Activated CD8-positive, alpha-beta memory T cell treated with anti-CD3 and anti-CD28 coated beads for 48 hours (primary cell): ENCODE measurements at regions not wholly inside any gene's neighbourhood (a gene's known extent, or its start where the extent isn't known, plus 50 kb on each side); places are given as distances from the start of the nearest gene placed in this dataset.
"Not testable (repeated sequence)": the region's sequence is repeated elsewhere in the genome, so short reads cannot be mapped to it uniquely, and the experiment has no call there.

Source experiments
- DNase-seq, 3 experiments: peaks; one replicate each; pipeline ENCODE4 v3.0.0-alpha.2; 2020; ENCODE audit warnings: low read depth in 2 of 3, low spot score in 2 of 3

DNA sequence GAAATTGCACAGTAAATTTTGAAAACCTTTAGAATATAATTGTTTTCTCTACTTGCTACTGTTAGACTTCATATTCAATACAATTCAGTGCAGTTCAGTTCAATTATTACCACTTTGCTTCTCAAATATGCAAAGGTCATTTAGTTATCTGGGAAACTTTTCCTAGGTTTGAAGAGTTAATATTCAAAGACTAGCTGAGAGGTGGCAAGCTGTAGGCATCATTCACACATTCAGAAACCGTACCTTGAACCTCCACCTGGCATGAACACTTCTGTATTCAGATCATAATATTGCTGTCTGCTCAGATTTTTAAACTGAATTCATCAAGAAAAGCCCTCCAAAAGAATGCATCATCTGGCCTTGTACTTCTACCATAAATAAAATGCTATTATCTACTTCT, 162.1 kb upstream of the PCSK5 start:
- no peak for DNase-seq

GRCh38 chr9:75734802-75735201, 155.7 kb upstream of the PCSK5 start:
- no peak for DNase-seq

- no peak for DNase-seq
Measured at GRCh38 chr9:75739884-75740611, 150.4 kb upstream of the PCSK5 start.

- DNase-seq: no peak
Measured at GRCh38 chr9:75743855-75744254, 146.6 kb upstream of the PCSK5 start.

DNA sequence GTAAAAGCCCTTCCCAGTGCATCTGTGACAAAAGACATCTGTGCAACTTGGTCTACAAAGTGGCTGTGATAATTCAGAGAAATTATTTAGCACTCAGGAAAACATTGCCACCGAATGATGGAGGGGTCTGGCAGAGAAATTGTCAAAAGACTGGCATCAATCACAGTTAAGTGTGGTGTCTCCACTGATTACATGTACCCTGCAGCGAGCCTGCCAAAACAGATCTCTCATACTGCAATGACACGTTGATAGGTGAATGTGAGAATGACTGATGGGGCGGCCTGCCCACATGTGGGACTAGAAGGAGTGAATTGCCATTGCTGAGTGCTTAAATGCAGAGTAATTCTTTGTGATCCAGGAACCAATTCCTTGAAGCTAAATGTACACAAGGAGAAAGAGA, 136.4 kb upstream of the PCSK5 start:
- DNase-seq: no peak

GRCh38 chr9:75775166-75775565, 115.3 kb upstream of the PCSK5 start:
- DNase-seq: no peak

GRCh38 chr9:75775966-75776691, 114.3 kb upstream of the PCSK5 start:
- no peak for DNase-seq

- no peak for DNase-seq
Measured at GRCh38 chr9:75780185-75780584, 110.3 kb upstream of the PCSK5 start.

GRCh38 chr9:75788006-75788634, 102.4 kb upstream of the PCSK5 start:
- no peak for DNase-seq

DNA sequence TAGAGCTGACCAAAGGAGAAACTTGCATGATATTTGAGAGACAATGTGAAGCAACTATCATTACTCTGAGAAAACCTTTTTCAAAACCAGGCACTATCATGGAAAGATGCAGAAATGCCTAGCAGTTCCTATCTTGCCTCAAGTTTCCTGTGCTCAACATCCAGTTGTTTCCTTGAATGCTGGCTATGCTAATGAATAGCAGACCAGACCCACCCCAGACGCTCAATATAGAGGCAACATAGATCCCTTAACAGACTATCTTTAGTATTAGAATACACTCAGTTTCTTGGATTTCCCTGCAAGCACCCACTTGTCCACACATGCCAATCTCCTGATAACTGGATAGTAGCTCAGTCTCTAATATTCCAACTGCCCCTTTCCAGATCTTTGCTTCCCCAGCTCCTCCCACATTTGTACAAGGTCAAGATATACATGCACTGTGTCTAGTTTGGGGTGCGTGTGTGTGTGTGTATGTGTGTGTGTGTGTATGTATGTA, 93.3 kb upstream of the PCSK5 start:
- DNase-seq: no peak

GRCh38 chr9:75798505-75798904, 92.0 kb upstream of the PCSK5 start:
- no peak for DNase-seq

GRCh38 chr9:75803130-75803529, 87.3 kb upstream of the PCSK5 start:
- no peak for DNase-seq

DNA sequence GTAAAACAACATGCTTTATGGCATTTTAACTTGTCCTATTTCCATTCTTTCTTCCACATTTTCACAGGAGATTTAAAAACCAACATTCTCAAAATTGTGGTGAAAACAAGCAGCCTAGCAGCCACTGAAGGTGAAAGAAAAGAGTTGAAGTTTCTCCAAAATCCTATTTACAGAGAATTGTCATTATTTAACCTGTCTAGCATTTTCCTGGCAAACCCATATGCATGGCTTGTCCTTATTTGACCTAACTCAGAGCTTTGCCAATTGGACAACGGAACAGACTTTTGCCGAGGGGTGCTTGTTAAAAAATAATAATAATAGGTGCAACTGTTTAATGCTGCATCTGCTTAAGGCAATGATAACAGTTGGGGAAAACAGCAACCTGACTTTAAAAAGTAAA, 80.4 kb upstream of the PCSK5 start:
- DNase-seq: no peak

DNA sequence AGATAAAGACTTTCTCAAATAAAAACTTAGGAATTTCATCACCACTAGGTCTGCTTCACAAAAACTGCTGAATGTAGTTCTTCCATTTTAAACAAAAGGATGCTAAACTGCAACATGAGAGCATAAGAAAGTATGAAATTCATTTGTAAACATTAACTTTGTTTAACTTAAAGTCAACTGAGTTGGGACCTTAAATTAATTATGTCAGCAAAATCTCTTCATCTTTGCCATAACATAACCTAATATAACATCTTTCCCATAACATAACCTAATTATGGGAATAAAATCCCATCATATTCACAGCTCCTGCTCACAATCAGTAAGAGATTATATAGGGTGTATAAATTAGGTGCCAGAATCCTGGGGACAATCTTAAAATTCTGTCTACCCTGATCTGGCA, 78.8 kb upstream of the PCSK5 start:
- DNase-seq: no peak

DNA sequence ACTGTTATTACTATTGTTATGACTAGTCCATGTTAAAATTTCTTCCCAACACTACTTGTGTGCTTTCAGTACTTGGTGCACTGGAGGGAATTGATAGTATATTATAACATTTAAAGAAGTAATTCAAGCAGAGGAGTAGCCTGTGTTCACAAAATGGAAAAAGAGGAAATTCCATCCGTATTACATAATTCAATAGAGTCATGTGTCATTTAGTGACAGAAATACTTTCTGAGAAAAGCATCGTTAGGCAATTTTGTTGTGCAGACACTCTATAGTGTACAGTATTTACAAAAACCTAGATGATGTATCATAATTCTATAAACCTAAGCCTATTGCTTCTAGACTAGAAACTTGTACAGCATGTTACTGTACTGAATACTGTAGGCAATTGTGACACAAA, 78.3 kb upstream of the PCSK5 start:
- DNase-seq: no peak

- DNase-seq: no peak
Measured at GRCh38 chr9:75814667-75815066, 75.8 kb upstream of the PCSK5 start.

GRCh38 chr9:75820471-75821115, 69.9 kb upstream of the PCSK5 start:
- DNase-seq: not testable (repeated sequence)

DNA sequence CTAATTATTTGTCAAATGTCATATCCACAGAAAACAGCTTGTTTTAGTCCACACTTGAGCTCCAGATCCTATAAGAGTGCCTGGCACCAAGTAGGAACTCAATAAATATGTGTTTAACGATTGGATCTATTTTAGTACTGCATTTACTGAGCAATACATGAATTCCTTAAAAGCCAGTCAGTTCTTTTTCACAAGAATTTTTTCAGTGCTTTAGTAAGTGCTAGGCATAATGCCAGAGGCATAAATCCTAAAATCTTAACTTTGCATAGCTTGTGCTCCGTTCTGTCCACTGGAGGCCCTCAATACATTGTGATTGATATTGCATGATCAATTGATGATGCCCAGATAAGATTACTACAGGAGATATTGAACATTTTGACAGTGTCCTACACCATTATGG, 67.3 kb upstream of the PCSK5 start:
- no peak for DNase-seq

- no peak for DNase-seq
Measured at GRCh38 chr9:75824816-75825568, 65.5 kb upstream of the PCSK5 start.

DNA sequence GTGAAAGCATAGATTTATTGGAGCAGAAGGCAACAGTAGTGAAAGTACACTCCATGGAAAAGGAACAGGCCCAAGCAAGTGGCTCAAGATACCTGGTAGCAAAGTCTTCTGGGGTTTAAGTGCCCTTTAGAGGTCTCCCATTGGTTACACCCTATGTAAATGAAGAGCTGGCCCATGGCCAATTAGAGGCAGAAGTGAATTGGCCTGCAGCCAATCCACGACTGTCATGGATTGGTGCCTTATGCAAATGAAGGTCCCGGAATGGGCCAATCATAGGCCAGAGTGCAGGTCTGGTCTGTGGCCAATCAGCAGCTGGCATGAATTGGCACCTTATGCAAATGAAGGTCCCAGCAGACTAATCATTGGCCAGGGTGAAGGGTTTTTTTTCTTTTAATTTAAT, 64.2 kb upstream of the PCSK5 start:
- no peak for DNase-seq

DNA sequence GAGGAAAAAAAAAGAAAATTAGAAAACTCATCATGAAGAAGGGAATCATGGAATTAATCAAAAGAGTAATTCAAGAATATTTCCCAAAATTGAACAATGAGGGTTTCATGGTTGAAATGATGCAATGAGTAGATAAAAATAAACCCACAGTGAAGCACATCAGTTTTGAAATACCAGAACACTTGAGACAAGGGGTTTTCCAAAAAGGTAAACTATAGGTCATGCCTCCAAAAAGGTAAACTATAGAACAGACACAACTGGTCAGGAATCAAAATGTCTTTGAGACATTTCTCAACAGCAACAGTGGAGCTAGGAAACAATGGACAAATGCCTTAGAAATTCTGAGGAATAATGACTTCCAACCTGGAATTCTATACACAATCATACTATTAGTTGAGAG, 60.2 kb upstream of the PCSK5 start:
- DNase-seq: no peak
